ENCODE measurements at regions not wholly inside any gene's neighbourhood (a gene's known extent, or its start where the extent isn't known, plus 50 kb on each side); places are given as distances from the start of the nearest gene placed in this dataset.

DNA sequence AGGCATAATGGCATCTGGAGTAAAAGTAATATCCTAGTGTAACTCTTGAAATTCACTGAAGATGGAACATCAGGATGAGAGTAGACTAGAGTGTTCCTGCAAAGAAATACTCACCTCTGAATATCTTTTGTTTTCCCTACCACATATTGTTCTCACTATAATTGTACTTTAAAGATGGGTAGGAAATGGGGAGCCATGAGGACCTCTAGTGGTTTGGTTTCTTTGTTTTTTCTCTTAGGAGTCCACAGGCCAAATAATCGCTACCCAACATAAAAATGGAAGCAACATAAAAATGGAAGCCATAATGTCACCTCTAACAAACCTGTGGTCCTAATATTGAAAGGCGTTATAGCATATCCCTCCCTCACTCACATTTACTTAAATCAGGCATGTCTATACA lies 2375.8 kb downstream of the MAT2B start:
- TF ChIP-seq, protein P1, sequence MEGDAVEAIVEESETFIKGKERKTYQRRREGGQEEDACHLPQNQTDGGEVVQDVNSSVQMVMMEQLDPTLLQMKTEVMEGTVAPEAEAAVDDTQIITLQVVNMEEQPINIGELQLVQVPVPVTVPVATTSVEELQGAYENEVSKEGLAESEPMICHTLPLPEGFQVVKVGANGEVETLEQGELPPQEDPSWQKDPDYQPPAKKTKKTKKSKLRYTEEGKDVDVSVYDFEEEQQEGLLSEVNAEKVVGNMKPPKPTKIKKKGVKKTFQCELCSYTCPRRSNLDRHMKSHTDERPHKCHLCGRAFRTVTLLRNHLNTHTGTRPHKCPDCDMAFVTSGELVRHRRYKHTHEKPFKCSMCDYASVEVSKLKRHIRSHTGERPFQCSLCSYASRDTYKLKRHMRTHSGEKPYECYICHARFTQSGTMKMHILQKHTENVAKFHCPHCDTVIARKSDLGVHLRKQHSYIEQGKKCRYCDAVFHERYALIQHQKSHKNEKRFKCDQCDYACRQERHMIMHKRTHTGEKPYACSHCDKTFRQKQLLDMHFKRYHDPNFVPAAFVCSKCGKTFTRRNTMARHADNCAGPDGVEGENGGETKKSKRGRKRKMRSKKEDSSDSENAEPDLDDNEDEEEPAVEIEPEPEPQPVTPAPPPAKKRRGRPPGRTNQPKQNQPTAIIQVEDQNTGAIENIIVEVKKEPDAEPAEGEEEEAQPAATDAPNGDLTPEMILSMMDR (IDR thresholded peaks at IDR 0.05) = peak; percentile 40
- TF ChIP-seq ZFX (IDR thresholded peaks at IDR 0.05; ENCODE audit: borderline replicate concordance) = no peak
- H3K27ac ChIP-seq = no peak overlapping the region

DNA sequence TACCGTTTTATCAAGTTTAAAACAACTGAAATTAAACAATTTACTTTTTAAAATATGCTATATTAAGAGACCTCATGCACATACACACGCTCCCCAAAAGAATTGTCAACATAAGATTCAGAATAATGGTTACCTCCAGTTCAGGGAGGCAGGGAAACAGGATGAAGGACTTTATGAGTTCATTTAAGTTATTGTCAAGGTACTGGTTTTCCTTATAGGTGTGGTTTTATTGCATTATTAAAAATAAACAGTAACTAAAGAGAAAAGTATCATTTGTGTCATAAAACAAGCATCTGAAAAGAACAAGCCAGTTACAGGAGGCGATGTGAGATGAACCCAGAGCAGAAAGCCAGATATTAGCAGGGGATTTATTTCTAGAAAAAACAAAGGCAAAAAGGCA lies 2376.7 kb downstream of the MAT2B start:
- no peak for TF ChIP-seq ZFX (IDR thresholded peaks at IDR 0.05; ENCODE audit: borderline replicate concordance)
- TF ChIP-seq, protein P1 (IDR thresholded peaks at IDR 0.05) = no peak
- H3K27ac ChIP-seq = no peak overlapping the region

DNA sequence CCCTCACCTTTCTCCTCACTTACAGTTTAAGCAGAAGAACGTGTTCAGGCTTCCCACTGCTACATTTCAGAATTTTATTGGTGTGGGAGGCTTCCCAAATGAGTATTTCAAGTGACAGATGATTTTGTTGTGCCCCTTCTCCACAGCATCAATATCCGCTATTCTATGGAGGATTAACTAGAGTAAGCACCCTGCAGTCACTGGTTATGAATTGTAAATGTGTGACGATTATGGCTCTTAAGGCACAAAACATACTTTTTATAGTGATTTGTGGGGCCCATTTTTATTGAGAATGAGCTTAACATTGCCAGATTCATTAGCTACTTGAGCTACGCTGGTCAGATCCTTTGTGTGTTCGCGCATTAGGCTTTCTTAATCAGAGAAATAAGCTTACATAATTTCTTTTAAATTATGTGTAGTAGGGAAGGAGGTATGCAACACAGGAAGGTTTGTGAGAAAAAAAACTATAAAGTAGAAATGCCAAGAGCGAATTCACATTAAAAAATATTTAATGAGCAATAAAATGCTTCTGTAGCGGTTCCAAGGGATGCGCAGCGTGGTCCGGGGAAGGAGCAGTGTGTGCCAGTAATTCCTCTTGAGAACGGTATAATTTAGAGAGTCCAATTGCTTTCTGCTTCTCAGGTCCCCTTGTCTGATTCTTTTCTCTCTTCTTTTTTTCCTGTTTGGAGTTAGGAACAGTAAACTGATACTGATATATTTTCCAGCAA lies 2380.4 kb downstream of the MAT2B start:
- no peak for TF ChIP-seq ZFX (IDR thresholded peaks at IDR 0.05; ENCODE audit: borderline replicate concordance)
- no peak overlapping the region for H3K27ac ChIP-seq

DNA sequence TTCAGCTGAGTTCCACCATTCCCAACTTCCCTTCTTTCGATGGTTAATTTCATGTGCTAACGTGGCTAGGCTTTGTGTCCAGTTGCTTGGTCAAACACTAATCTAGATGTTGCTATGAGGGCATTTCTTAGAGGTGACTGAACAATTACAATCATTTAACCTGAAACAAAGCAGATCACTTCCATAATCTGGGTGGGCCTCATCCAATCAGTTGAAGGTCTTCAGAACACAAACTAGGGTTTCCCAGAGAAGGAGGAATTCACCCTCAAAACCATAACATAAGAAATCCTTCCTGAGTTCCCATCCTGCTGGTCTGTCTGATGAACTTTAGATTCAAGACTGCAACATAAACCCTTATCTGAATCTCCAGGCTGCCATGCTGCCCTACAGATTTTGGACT lies 2381.7 kb downstream of the MAT2B start:
- TF ChIP-seq ZFX (IDR thresholded peaks at IDR 0.05; ENCODE audit: borderline replicate concordance) = no peak
- TF ChIP-seq, protein P1 (IDR thresholded peaks at IDR 0.05) = no peak
- no peak overlapping the region for H3K27ac ChIP-seq

DNA sequence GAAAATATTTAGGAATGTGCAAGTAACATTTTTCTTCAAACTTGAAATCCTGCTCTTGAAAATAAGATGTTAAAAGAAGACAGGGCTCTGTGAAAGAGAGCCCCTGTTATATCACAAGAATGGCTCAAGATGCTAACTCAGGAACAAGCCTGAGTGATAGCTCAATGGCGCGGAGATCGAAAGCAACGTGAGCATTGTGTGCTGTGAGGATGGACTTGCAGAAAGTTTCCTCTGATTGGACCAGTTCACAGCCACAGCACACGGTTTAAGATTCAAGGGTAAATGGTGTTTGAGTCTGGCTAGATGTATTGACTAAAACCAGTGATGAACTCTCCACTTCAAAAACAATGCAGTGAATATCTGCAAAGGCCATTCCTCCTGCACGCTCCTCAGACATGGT lies 2387.0 kb downstream of the MAT2B start:
- no peak for TF ChIP-seq ZFX (IDR thresholded peaks at IDR 0.05; ENCODE audit: borderline replicate concordance)
- TF ChIP-seq, protein P1 (IDR thresholded peaks at IDR 0.05) = no peak
- no peak overlapping the region for H3K27ac ChIP-seq

DNA sequence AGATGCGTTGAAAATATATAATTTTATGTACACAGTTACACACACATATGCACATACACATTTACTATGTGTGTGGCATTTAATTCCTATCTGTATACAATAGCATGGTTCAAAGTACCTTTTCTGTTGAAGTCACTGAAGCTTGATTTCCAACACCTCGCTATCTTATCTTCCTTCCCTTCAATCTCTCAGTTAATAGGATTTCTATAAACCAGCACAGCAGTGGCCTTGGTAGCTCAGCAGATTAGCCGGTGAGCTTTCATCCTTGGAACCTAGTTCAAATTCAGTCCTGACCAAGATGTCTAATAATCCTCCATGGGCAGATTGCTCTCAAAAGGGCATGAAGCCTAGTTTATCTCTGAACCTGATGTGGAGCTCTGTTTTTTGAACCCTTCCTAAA lies 2389.5 kb downstream of the MAT2B start:
- H3K27ac ChIP-seq = no peak overlapping the region
- no peak for TF ChIP-seq ZFX (IDR thresholded peaks at IDR 0.05; ENCODE audit: borderline replicate concordance)
- TF ChIP-seq, protein P1 (IDR thresholded peaks at IDR 0.05) = no peak

DNA sequence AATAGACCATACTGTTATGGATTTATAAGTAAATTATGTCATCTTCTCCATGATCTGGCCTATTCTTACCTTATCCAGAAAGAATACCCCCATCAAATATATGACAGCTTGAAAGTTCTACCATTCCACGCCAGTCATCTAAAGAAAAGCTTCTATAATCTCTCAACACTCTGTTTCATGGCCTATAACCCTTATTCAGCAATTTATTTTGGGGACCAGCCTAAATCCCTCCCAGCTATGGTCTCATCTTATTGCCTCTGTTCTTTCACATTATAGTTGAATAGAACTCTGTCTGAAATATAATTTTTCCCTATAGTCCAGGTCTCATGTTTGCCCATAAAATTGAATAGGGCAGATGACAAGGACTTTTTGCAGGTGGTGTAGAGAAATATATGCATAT lies 2387.6 kb upstream of the WWC1 start:
- H3K27ac ChIP-seq = no peak overlapping the region
- TF ChIP-seq, protein P1 (IDR thresholded peaks at IDR 0.05) = no peak
- no peak for TF ChIP-seq ZFX (IDR thresholded peaks at IDR 0.05; ENCODE audit: borderline replicate concordance)

DNA sequence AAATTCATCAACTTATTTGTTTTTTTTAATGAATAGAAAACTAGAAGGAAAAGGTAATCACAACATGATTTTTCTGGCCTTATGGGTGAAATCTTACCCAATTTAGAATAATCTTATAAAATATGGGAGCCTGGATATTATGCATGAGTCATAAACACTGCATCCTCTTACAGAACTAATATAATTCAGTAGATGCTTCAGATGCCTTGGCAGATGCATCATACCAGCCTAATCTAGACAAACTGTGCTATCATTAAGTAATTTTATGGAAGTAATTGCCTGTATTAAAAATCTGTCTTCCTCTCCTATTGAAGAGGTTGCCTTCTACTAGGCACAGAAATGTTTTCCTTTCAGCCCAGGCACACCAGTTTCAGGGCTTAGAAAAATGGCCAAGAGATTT lies 2384.6 kb upstream of the WWC1 start:
- H3K27ac ChIP-seq = no peak overlapping the region
- no peak for TF ChIP-seq ZFX (IDR thresholded peaks at IDR 0.05; ENCODE audit: borderline replicate concordance)
- TF ChIP-seq, protein P1 (IDR thresholded peaks at IDR 0.05) = no peak
